ENCODE measurements at regions not wholly inside any gene's neighbourhood (a gene's known extent, or its start where the extent isn't known, plus 50 kb on each side); places are given as distances from the start of the nearest gene placed in this dataset.

GRCh38 chr13:63896321-63896720, 2480.7 kb upstream of the PCDH20 start:
- Histone ChIP-seq H3K27ac (ENCODE audit: insufficient read length, low read depth, low read length) (no peak overlapping the region), H2BK12ac (ENCODE audit: insufficient read length, low read depth, low read length) (no peak overlapping the region), H3T11ph (ENCODE audit: low read length) (no peak overlapping the region), H4K20me1 (ENCODE audit: control insufficient read depth, insufficient read depth, insufficient read length) (no peaks in the 10 kb centered on the region), H3K14ac (ENCODE audit: insufficient read depth, low read length) (no peak overlapping the region), H3K9me3 (ENCODE audit: control insufficient read depth, low read depth, low read length) (no peaks in the 10 kb centered on the region), H3K23me2 (ENCODE audit: insufficient read length, low read depth, low read length, poor library complexity, severe bottlenecking) (no peaks in the 10 kb centered on the region), H3K79me1 (ENCODE audit: insufficient read depth, low read depth, low read length, poor library complexity, severe bottlenecking) (no peaks in the 10 kb centered on the region), H3K4me1 (ENCODE audit: insufficient read depth, low read length) (no peaks in the 10 kb centered on the region), H2BK15ac (ENCODE audit: low read depth, low read length) (no peak overlapping the region), H2BK120ac (ENCODE audit: low read depth, low read length, poor library complexity, severe bottlenecking) (no peak overlapping the region), H3K4ac (ENCODE audit: low read depth, low read length) (no peak overlapping the region), H4K91ac (ENCODE audit: insufficient read length, low read depth, low read length) (no peak overlapping the region), H3K4me2 (ENCODE audit: insufficient read depth, insufficient read length, low read length) (no peak overlapping the region), H2AFZ (ENCODE audit: low read length) (no peak overlapping the region), H2BK5ac (ENCODE audit: insufficient read length, low read length) (no peak overlapping the region), H3K79me2 (ENCODE audit: insufficient read depth, low read length) (no peaks in the 10 kb centered on the region), H2BK20ac (ENCODE audit: low read depth, low read length, poor library complexity, severe bottlenecking) (no peak overlapping the region), H3K9ac (ENCODE audit: extremely low read depth, insufficient read length, low read length) (no peak overlapping the region), H2AK5ac (ENCODE audit: insufficient read length, low read length) (no peak overlapping the region), H3K27me3 (ENCODE audit: insufficient read depth, low read length) (no peaks in the 10 kb centered on the region), H4K8ac (replicated peaks; ENCODE audit: insufficient read length, low read depth, low read length) (no peak overlapping the region), H3K23ac (ENCODE audit: insufficient read length, low read depth, low read length) (no peak overlapping the region), H4K5ac (ENCODE audit: insufficient read length, low read depth, low read length) (no peak overlapping the region), H3K56ac (ENCODE audit: insufficient read length, low read depth, low read length) (no peak overlapping the region), H3K18ac (ENCODE audit: insufficient read length, low read depth, low read length) (no peak overlapping the region)
- Mint-ChIP-seq H3K4me3 (no peak overlapping the region), H3K27me3 (ENCODE audit: low read depth) (no peaks in the 10 kb centered on the region), H3K4me1 (no peaks in the 10 kb centered on the region), H3K27ac (no peak overlapping the region), H3K36me3 (ENCODE audit: insufficient read depth in 1 of 3, low read depth in 3 of 3) (no peaks in the 10 kb centered on the region), H3K9me3 (no peaks in the 10 kb centered on the region)
- TF ChIP-seq CTCF (conservative IDR thresholded peaks at IDR 0.05) = no peak
- no peak for DNase-seq
